GM21786 (cell line): ENCODE measurements at regions not wholly inside any gene's neighbourhood (a gene's known extent, or its start where the extent isn't known, plus 50 kb on each side); places are given as distances from the start of the nearest gene placed in this dataset.

Experiments used
- ATAC-seq: cut with Tn5 transposase; IDR thresholded peaks from one replicate; pipeline ENCODE4 v1.9.1; 2021; ENCODE audit not compliant: unreplicated experiment

GRCh38 chr9:27625751-27626150 is 52.5 kb upstream of the C9orf72 start:
- no peak for ATAC-seq

- no peak for ATAC-seq
Observed at GRCh38 chr9:27626244-27627187, 53.2 kb upstream of the C9orf72 start.

- no peak for ATAC-seq
Observed at GRCh38 chr9:27627188-27627564, 53.9 kb upstream of the C9orf72 start.

GRCh38 chr9:27628311-27628710 is 55.0 kb upstream of the C9orf72 start:
- no peak for ATAC-seq

- ATAC-seq = no peak
Observed at GRCh38 chr9:27629425-27629824, 56.1 kb upstream of the C9orf72 start.

DNA sequence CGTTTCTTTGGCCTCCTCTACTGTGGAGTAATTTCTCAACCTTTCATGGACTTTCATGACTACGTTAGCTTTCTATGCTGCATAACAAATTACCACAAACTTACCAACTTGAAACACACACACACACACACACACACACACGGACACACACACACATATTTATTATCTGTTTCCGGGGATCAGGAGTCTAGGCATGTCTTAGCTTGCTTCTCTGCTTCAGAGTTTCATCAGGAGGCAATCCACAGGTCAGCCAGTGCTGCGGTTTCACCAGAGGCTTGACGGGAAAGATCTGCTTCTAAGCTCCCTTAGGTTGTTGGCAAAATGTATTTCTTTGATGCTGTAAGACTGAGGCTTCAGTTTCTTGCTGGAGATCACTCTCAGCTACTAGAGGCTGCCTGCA is 59.0 kb upstream of the C9orf72 start:
- ATAC-seq = no peak

- ATAC-seq = no peak
Observed at GRCh38 chr9:27633764-27634163, 60.5 kb upstream of the C9orf72 start.

GRCh38 chr9:27634879-27635278 is 61.6 kb upstream of the C9orf72 start:
- ATAC-seq = no peak

- no peak for ATAC-seq
Observed at GRCh38 chr9:27638716-27639115, 65.4 kb upstream of the C9orf72 start.

- no peak for ATAC-seq
Observed at GRCh38 chr9:27645161-27645840, 72.0 kb upstream of the C9orf72 start.

- ATAC-seq = no peak
Observed at GRCh38 chr9:27653246-27653645, 80.0 kb upstream of the C9orf72 start.

GRCh38 chr9:27653957-27654356 is 80.7 kb upstream of the C9orf72 start:
- no peak for ATAC-seq

GRCh38 chr9:27654629-27655285 is 81.5 kb upstream of the C9orf72 start:
- ATAC-seq = no peak

- no peak for ATAC-seq
Observed at GRCh38 chr9:27655441-27655840, 82.2 kb upstream of the C9orf72 start.

DNA sequence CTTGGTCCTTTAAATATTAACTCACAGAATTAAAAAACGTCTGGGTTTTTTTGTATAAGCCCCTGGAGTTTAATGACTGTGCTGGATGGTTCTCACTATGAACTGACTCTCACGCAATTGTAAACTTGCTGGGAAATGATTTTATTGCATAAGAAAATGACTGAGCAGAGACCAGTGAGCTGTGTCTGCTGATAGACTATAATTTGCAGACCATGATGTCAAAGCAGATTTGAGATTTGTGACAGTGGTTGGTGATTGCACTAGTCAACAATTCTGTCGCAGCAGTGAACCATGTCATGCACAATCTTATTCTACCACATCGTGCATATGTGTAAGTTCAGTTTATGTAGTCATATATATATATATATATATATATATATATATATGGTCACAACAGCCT is 85.7 kb upstream of the C9orf72 start:
- ATAC-seq = no peak

- ATAC-seq = no peak
Observed at GRCh38 chr9:27659571-27659970, 86.3 kb upstream of the C9orf72 start.

- ATAC-seq = no peak
Observed at GRCh38 chr9:27660148-27660547, 86.9 kb upstream of the C9orf72 start.

DNA sequence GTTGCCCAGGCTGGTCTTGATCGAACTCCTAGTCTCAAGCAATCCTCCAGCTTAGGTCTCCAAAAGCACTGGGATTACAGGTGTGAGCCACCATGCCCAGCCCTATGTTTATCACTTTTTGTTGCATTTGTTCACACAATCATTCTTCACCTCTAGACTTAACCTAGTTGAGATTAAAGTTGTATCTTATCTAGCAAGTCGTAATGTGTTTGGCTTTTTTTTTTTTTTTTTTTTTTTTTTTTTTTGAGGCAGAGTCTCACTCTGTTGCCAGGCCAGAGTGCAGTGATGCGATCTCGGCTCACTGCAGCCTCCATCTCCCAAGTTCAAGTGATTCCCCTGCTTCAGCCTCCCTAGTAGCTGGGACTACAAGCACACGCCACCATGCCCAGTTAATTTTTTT is 90.2 kb upstream of the C9orf72 start:
- no peak for ATAC-seq

GRCh38 chr9:27664121-27664779 is 91.0 kb upstream of the C9orf72 start:
- ATAC-seq = no peak

DNA sequence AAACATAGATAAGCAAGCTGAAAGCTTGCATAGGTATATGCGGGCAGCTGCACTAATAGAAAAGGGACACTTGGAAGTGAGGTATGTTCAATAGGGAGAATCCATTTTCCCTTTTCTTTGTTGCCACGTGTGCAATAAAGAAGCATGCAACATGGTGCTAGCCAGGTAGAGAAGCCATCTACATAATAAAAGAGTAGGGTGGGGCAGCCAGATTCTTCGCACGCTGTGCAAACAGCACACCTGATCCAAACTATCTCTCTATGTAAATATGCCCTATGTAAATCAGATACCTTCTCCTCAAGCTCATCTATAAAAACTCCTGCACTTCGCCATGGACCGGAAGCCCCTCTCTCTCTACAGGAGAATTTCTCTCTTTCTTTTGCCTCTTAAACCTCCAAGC is 91.9 kb upstream of the C9orf72 start:
- no peak for ATAC-seq

GRCh38 chr9:27668280-27668679 is 95.0 kb upstream of the C9orf72 start:
- ATAC-seq = no peak
